HL-60 (cell line): ENCODE measurements at regions not wholly inside any gene's neighbourhood (a gene's known extent, or its start where the extent isn't known, plus 50 kb on each side); places are given as distances from the start of the nearest gene placed in this dataset.

Experiments used
- DNase-seq, 2 experiments: peaks; one replicate each; pipeline ENCODE4 v3.0.0-alpha.2; 2010 to 2020; ENCODE audit warnings: low read depth in 1 of 2, low spot score in 1 of 2
- H3K27ac ChIP-seq: fragments of 250-450 bp; sonication (Bioruptor Pico); replicated peaks from 2 replicates; pipeline ENCODE4 v1.5.1; 2020; ENCODE audit warnings: mild to moderate bottlenecking, moderate library complexity
- H3K27me3 ChIP-seq: fragments of 250-450 bp; sonication (Bioruptor Pico); 2 replicates; pipeline ENCODE4 v1.5.1; 2021; ENCODE audit warnings: mild to moderate bottlenecking, moderate library complexity; ENCODE audit not compliant: insufficient read depth, poor library complexity, severe bottlenecking
- H3K4me3 ChIP-seq: replicated peaks from 2 replicates; pipeline ENCODE4 v1.5.1; 2011; ENCODE audit warnings: mild to moderate bottlenecking, control low read depth, low read length; ENCODE audit not compliant: insufficient read depth
- CTCF ChIP-seq: IDR thresholded peaks from one replicate; pipeline ENCODE4 v1.5.1; 2011; ENCODE audit warnings: low read length, control low read depth, inconsistent platforms; ENCODE audit not compliant: insufficient read depth
- GABPA ChIP-seq: IDR thresholded peaks from 2 replicates; pipeline ENCODE4 v1.6.1; 2012; ENCODE audit warnings: low read depth
- POLR2AphosphoS5 ChIP-seq: IDR thresholded peaks from 2 replicates; pipeline ENCODE4 v1.6.1; 2012; ENCODE audit warnings: low read depth
- REST ChIP-seq: IDR thresholded peaks from 2 replicates; pipeline ENCODE4 v1.6.1; 2012; ENCODE audit warnings: low read depth; ENCODE audit not compliant: insufficient replicate concordance
- SPI1 ChIP-seq: IDR thresholded peaks from 2 replicates; pipeline ENCODE4 v1.6.1; 2012; ENCODE audit warnings: low read depth, mild to moderate bottlenecking, borderline replicate concordance

- DNase-seq = no peak
These were observed 1990.5 kb downstream of the MAT2B start for GRCh38 chr5:165495829-165496380.

GRCh38 chr5:165497707-165498106 is 1992.3 kb downstream of the MAT2B start:
- no peaks in the 10 kb centered on the region for H3K27me3 ChIP-seq
- DNase-seq = no peak
- H3K27ac ChIP-seq = no peak overlapping the region
- no peak overlapping the region for H3K4me3 ChIP-seq
- TF ChIP-seq CTCF = no peak
- no peak for TF ChIP-seq POLR2AphosphoS5
- no peak for TF ChIP-seq GABPA
- no peak for TF ChIP-seq REST
- no peak for TF ChIP-seq SPI1

More at GRCh38 chr5:165495829-165496380, 1990.5 kb downstream of the MAT2B start:
- TF ChIP-seq CTCF (no peak), GABPA (no peak), POLR2AphosphoS5 (no peak), REST (no peak), SPI1 (no peak)
- H3K4me3 ChIP-seq = no peak overlapping the region
- H3K27me3 ChIP-seq = no peaks in the 10 kb centered on the region
- no peak overlapping the region for H3K27ac ChIP-seq

GRCh38 chr5:165502893-165503691 is 1997.7 kb downstream of the MAT2B start:
- H3K4me3 ChIP-seq = no peak overlapping the region
- no peak for DNase-seq
- no peak overlapping the region for H3K27ac ChIP-seq
- H3K27me3 ChIP-seq = no peaks in the 10 kb centered on the region
- TF ChIP-seq GABPA = no peak
- TF ChIP-seq CTCF = no peak
- no peak for TF ChIP-seq SPI1
- TF ChIP-seq POLR2AphosphoS5 = no peak
- no peak for TF ChIP-seq REST
